HCT116 (cell line): ENCODE measurements at regions not wholly inside any gene's neighbourhood (a gene's known extent, or its start where the extent isn't known, plus 50 kb on each side); places are given as distances from the start of the nearest gene placed in this dataset.

ENCODE experiments used
- ATF3 ChIP-seq: IDR thresholded peaks from 2 replicates; pipeline ENCODE4 v1.6.1; 2012
- CEBPB ChIP-seq: IDR thresholded peaks from 2 replicates; pipeline ENCODE4 v1.6.1; 2012; ENCODE audit warnings: low read depth
- EZH2 ChIP-seq: fragments of 200-600 bp; sonication (generic); IDR thresholded peaks from 2 replicates; pipeline ENCODE4 v1.6.1; 2017; ENCODE audit warnings: antibody characterized with exemption, mixed run types
- MAX ChIP-seq: IDR thresholded peaks from 2 replicates; pipeline ENCODE4 v1.6.1; 2012
- POLR2A ChIP-seq: IDR thresholded peaks from 2 replicates; pipeline ENCODE4 v1.7.0; 2011; ENCODE audit warnings: borderline replicate concordance; ENCODE audit not compliant: insufficient read depth, insufficient read length; ENCODE audit errors: extremely low read depth
- POLR2AphosphoS5 ChIP-seq: IDR thresholded peaks from 2 replicates; pipeline ENCODE4 v1.6.1; 2011; ENCODE audit warnings: mild to moderate bottlenecking, low read depth, low read length, moderate library complexity
- RAD21 ChIP-seq: IDR thresholded peaks from 2 replicates; pipeline ENCODE4 v1.6.1; 2012; ENCODE audit warnings: low read depth, mild to moderate bottlenecking
- SP1 ChIP-seq: IDR thresholded peaks from 2 replicates; pipeline ENCODE4 v1.6.1; 2012; ENCODE audit warnings: low read depth
- TCF7L2 ChIP-seq: IDR thresholded peaks from 2 replicates; pipeline ENCODE4 v1.7.0; 2011; ENCODE audit warnings: borderline replicate concordance, inconsistent platforms; ENCODE audit not compliant: insufficient read depth, insufficient read length; ENCODE audit errors: extremely low read depth
- ZFX ChIP-seq: fragments of 450-650 bp; IDR thresholded peaks from 2 replicates; pipeline ENCODE4 v1.6.1; 2017
- TF ChIP-seq, protein P1 (sequence below), 3 experiments: fragments of 200-600 bp in 1 of 3; sonication (generic) in 1 of 3; IDR thresholded peaks in 2 of 3; conservative IDR thresholded peaks in 1 of 3; 2 replicates each; pipeline ENCODE4 v1.5.1; 2012 to 2017; ENCODE audit warnings: low read depth in 2 of 3, low read length in 2 of 3, antibody characterized with exemption in 1 of 3, borderline replicate concordance in 1 of 3, control low read depth in 1 of 3, mild to moderate bottlenecking in 1 of 3, mixed read lengths in 1 of 3, mixed run types in 1 of 3, moderate library complexity in 1 of 3; ENCODE audit not compliant: insufficient read depth in 1 of 3
- TF ChIP-seq, protein P2 (sequence below): IDR thresholded peaks from 2 replicates; pipeline ENCODE4 v1.6.1; 2011; ENCODE audit warnings: mild to moderate bottlenecking, low read length, moderate library complexity; ENCODE audit not compliant: insufficient replicate concordance; ENCODE audit errors: extremely low read depth

GRCh38 chr4:26028133-26028792 is 114.2 kb downstream of the SMIM20 start:
- TF ChIP-seq, protein P1, sequence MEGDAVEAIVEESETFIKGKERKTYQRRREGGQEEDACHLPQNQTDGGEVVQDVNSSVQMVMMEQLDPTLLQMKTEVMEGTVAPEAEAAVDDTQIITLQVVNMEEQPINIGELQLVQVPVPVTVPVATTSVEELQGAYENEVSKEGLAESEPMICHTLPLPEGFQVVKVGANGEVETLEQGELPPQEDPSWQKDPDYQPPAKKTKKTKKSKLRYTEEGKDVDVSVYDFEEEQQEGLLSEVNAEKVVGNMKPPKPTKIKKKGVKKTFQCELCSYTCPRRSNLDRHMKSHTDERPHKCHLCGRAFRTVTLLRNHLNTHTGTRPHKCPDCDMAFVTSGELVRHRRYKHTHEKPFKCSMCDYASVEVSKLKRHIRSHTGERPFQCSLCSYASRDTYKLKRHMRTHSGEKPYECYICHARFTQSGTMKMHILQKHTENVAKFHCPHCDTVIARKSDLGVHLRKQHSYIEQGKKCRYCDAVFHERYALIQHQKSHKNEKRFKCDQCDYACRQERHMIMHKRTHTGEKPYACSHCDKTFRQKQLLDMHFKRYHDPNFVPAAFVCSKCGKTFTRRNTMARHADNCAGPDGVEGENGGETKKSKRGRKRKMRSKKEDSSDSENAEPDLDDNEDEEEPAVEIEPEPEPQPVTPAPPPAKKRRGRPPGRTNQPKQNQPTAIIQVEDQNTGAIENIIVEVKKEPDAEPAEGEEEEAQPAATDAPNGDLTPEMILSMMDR (IDR thresholded peaks at IDR 0.05 in 2 of 3, conservative IDR thresholded peaks at IDR 0.05 in 1 of 3; ENCODE audit: borderline replicate concordance in 1 of 3, insufficient read depth in 1 of 3, low read depth in 2 of 3, low read length in 2 of 3), result no peak
- TF ChIP-seq, protein P2, sequence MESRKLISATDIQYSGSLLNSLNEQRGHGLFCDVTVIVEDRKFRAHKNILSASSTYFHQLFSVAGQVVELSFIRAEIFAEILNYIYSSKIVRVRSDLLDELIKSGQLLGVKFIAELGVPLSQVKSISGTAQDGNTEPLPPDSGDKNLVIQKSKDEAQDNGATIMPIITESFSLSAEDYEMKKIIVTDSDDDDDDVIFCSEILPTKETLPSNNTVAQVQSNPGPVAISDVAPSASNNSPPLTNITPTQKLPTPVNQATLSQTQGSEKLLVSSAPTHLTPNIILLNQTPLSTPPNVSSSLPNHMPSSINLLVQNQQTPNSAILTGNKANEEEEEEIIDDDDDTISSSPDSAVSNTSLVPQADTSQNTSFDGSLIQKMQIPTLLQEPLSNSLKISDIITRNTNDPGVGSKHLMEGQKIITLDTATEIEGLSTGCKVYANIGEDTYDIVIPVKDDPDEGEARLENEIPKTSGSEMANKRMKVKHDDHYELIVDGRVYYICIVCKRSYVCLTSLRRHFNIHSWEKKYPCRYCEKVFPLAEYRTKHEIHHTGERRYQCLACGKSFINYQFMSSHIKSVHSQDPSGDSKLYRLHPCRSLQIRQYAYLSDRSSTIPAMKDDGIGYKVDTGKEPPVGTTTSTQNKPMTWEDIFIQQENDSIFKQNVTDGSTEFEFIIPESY, result no peak
- TF ChIP-seq POLR2A (no peak), POLR2AphosphoS5 (no peak), MAX (no peak), EZH2 (no peak), ZFX (no peak), RAD21 (no peak), ATF3 (no peak), CEBPB (no peak), SP1 (no peak), TCF7L2 (no peak)
